ENCODE measurements at regions not wholly inside any gene's neighbourhood (a gene's known extent, or its start where the extent isn't known, plus 50 kb on each side); places are given as distances from the start of the nearest gene placed in this dataset.

DNA sequence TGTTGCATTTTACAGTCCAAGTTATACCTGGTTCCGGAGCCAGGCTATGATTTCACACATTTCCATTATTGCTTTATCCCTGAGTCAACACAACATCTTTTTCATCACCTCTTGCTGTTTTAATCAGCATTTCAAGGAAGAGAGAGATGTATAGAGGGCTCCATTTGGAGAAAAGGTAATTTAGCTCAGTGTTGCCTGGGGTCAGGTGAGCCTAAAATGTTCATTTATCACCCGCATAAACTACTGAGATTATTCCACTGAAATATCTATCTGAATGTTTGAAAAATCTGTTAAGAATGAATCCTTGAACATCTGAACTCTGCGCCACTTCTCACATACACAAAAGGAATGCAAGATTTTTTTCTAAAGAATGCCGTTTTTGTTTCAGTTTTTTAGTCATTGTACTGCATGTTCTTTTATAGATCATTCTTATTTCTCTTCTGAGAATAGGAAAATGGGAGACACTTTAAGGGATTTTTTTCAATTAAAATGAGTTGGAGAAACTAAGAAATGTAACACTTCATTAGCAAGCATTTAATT lies 51.5 kb upstream of the AGTR1 start:
- TF ChIP-seq EP300 (IDR thresholded peaks at IDR 0.05) (no peak), POLR2AphosphoS5 (IDR thresholded peaks at IDR 0.05) (no peak)
- TF ChIP-seq, protein P1, sequence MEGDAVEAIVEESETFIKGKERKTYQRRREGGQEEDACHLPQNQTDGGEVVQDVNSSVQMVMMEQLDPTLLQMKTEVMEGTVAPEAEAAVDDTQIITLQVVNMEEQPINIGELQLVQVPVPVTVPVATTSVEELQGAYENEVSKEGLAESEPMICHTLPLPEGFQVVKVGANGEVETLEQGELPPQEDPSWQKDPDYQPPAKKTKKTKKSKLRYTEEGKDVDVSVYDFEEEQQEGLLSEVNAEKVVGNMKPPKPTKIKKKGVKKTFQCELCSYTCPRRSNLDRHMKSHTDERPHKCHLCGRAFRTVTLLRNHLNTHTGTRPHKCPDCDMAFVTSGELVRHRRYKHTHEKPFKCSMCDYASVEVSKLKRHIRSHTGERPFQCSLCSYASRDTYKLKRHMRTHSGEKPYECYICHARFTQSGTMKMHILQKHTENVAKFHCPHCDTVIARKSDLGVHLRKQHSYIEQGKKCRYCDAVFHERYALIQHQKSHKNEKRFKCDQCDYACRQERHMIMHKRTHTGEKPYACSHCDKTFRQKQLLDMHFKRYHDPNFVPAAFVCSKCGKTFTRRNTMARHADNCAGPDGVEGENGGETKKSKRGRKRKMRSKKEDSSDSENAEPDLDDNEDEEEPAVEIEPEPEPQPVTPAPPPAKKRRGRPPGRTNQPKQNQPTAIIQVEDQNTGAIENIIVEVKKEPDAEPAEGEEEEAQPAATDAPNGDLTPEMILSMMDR (IDR thresholded peaks at IDR 0.05): no peak
